Muscle layer of colon (tissue), 2 donors: ENCODE measurements at regions not wholly inside any gene's neighbourhood (a gene's known extent, or its start where the extent isn't known, plus 50 kb on each side); places are given as distances from the start of the nearest gene placed in this dataset.

Source experiments
- H3K27ac ChIP-seq: one replicate; pipeline ENCODE4 v1.7.0; 2013; ENCODE audit warnings: low read depth, mild to moderate bottlenecking, low read length, moderate library complexity
- H3K27me3 ChIP-seq, 2 donors: one replicate each; pipeline ENCODE4 v1.7.0; 2013; ENCODE audit warnings: low read length in 2 of 2, mild to moderate bottlenecking in 2 of 2; ENCODE audit not compliant: insufficient read depth in 2 of 2, control insufficient read depth in 1 of 2
- H3K36me3 ChIP-seq: one replicate; pipeline ENCODE4 v1.7.0; 2013; ENCODE audit warnings: mild to moderate bottlenecking, low read length; ENCODE audit not compliant: insufficient read depth
- H3K4me1 ChIP-seq: one replicate; pipeline ENCODE4 v1.7.0; 2013; ENCODE audit warnings: mild to moderate bottlenecking, low read length; ENCODE audit not compliant: insufficient read depth
- H3K4me3 ChIP-seq, 2 donors: one replicate each; pipeline ENCODE4 v1.7.0; 2013; ENCODE audit warnings: low read length in 2 of 2, low read depth in 1 of 2, mild to moderate bottlenecking in 1 of 2, moderate library complexity in 1 of 2
- H3K9ac ChIP-seq: one replicate; pipeline ENCODE4 v1.7.0; 2013; ENCODE audit warnings: low read length
- H3K9me3 ChIP-seq: one replicate; pipeline ENCODE4 v1.7.0; 2013; ENCODE audit warnings: mild to moderate bottlenecking, low read length
- donor health status: abdominal sarcoma.
- donor health status: Adenocarcinoma of cecum.

- no peaks in the 10 kb centered on the region for H3K27me3 ChIP-seq
- H3K4me1 ChIP-seq, result no peaks in the 10 kb centered on the region
- no peaks in the 10 kb centered on the region for H3K9me3 ChIP-seq
- no peaks in the 10 kb centered on the region for H3K36me3 ChIP-seq
- no peak overlapping the region for H3K9ac ChIP-seq
- no peak overlapping the region for H3K27ac ChIP-seq
- no peak overlapping the region for H3K4me3 ChIP-seq
Observed at GRCh38 chr18:10113121-10114022, 199.6 kb downstream of the VAPA start.

GRCh38 chr18:10114717-10115463 is 201.1 kb downstream of the VAPA start:
- Histone ChIP-seq H3K9me3 (no peaks in the 10 kb centered on the region), H3K9ac (no peak overlapping the region), H3K4me3 (no peak overlapping the region), H3K36me3 (no peaks in the 10 kb centered on the region), H3K27ac (no peak overlapping the region), H3K4me1 (no peaks in the 10 kb centered on the region), H3K27me3 (no peaks in the 10 kb centered on the region)

GRCh38 chr18:10116574-10116973 is 202.8 kb downstream of the VAPA start:
- H3K9ac ChIP-seq, result no peak overlapping the region
- no peaks in the 10 kb centered on the region for H3K36me3 ChIP-seq
- H3K4me1 ChIP-seq, result peaks cover under 1% of the 10 kb centered on the region
- H3K27ac ChIP-seq, result no peak overlapping the region
- no peak overlapping the region for H3K4me3 ChIP-seq
- no peaks in the 10 kb centered on the region for H3K27me3 ChIP-seq
- no peaks in the 10 kb centered on the region for H3K9me3 ChIP-seq

- H3K9me3 ChIP-seq, result no peaks in the 10 kb centered on the region
- no peak overlapping the region for H3K9ac ChIP-seq
- H3K27ac ChIP-seq, result no peak overlapping the region
- H3K27me3 ChIP-seq, result no peaks in the 10 kb centered on the region
- H3K36me3 ChIP-seq, result no peaks in the 10 kb centered on the region
- H3K4me1 ChIP-seq, result peaks cover 16% of the 10 kb centered on the region
- no peak overlapping the region for H3K4me3 ChIP-seq
Observed at GRCh38 chr18:10119528-10119927, 205.7 kb downstream of the VAPA start.

- no peak overlapping the region for H3K4me3 ChIP-seq
- H3K9ac ChIP-seq, result no peak overlapping the region
- H3K4me1 ChIP-seq, result peaks cover 16% of the 10 kb centered on the region
- no peaks in the 10 kb centered on the region for H3K27me3 ChIP-seq
- H3K36me3 ChIP-seq, result no peaks in the 10 kb centered on the region
- no peaks in the 10 kb centered on the region for H3K9me3 ChIP-seq
- no peak overlapping the region for H3K27ac ChIP-seq
Observed at GRCh38 chr18:10119991-10120390, 206.2 kb downstream of the VAPA start.

GRCh38 chr18:10120622-10121021 is 206.8 kb downstream of the VAPA start:
- no peak overlapping the region for H3K4me3 ChIP-seq
- no peak overlapping the region for H3K9ac ChIP-seq
- H3K4me1 ChIP-seq, result peaks cover 16% of the 10 kb centered on the region
- no peak overlapping the region for H3K27ac ChIP-seq
- H3K9me3 ChIP-seq, result no peaks in the 10 kb centered on the region
- no peaks in the 10 kb centered on the region for H3K36me3 ChIP-seq
- H3K27me3 ChIP-seq, result no peaks in the 10 kb centered on the region

GRCh38 chr18:10121028-10121427 is 207.2 kb downstream of the VAPA start:
- Histone ChIP-seq H3K4me3 (no peak overlapping the region), H3K4me1 (peaks cover 16% of the 10 kb centered on the region), H3K9me3 (no peaks in the 10 kb centered on the region), H3K27ac (no peak overlapping the region), H3K9ac (no peak overlapping the region), H3K27me3 (no peaks in the 10 kb centered on the region), H3K36me3 (no peaks in the 10 kb centered on the region)

- Histone ChIP-seq H3K9ac (no peak overlapping the region), H3K4me3 (no peak overlapping the region), H3K27ac (no peak overlapping the region), H3K27me3 (no peaks in the 10 kb centered on the region), H3K4me1 (peaks cover 16% of the 10 kb centered on the region), H3K36me3 (no peaks in the 10 kb centered on the region), H3K9me3 (no peaks in the 10 kb centered on the region)
Observed at GRCh38 chr18:10121786-10122515, 208.1 kb downstream of the VAPA start.

- Histone ChIP-seq H3K4me3 (no peak overlapping the region), H3K9ac (no peak overlapping the region), H3K4me1 (peaks cover 16% of the 10 kb centered on the region), H3K9me3 (no peaks in the 10 kb centered on the region), H3K27ac (no peak overlapping the region), H3K27me3 (no peaks in the 10 kb centered on the region), H3K36me3 (no peaks in the 10 kb centered on the region)
Observed at GRCh38 chr18:10122988-10123950, 209.5 kb downstream of the VAPA start.

GRCh38 chr18:10124071-10124470 is 210.3 kb downstream of the VAPA start:
- Histone ChIP-seq H3K27ac (no peak overlapping the region), H3K36me3 (no peaks in the 10 kb centered on the region), H3K9ac (no peak overlapping the region), H3K4me1 (peaks cover 16% of the 10 kb centered on the region), H3K9me3 (no peaks in the 10 kb centered on the region), H3K27me3 (no peaks in the 10 kb centered on the region), H3K4me3 (no peak overlapping the region)
